Heart left ventricle (tissue), 13 donors: ENCODE measurements at regions not wholly inside any gene's neighbourhood (a gene's known extent, or its start where the extent isn't known, plus 50 kb on each side); places are given as distances from the start of the nearest gene placed in this dataset.

ENCODE experiments used
- CTCF ChIP-seq, 12 donors: fragments of 200-600 bp; sonication (generic) in 4 of 12; IDR thresholded peaks; one replicate each; pipeline versions ENCODE4 v1.5.0 to v1.8.0; 2018 to 2022; ENCODE audit warnings: antibody characterized with exemption in 12 of 12, mild to moderate bottlenecking in 5 of 12
- POLR2A ChIP-seq, 2 donors: fragments of 450-650 bp; IDR thresholded peaks; one replicate each; pipeline ENCODE4 v1.6.1; 2017; ENCODE audit warnings: antibody characterized with exemption in 2 of 2, mild to moderate bottlenecking in 2 of 2, moderate library complexity in 2 of 2
- donor health status: ischemic (EF 13 %, LVEDD 7.1; RV severe dilation, severe dysfunction).
- donor health status: DM: no; HTN: yes; CAD: no.
- donor health status: DM: no; HTN: no; CAD: no.
- donor health status: ischemic (EF 25% LVEDD 6.9; RV normal size, moderate dysfunction).
- donor health status: ischemic (EF 25% LVEDD 5.7; RV mildly dilated, moderate dysfunction).
- donor health status: ischemic (EF 35%, LVEDD 5.7; RV mildly dilated, moderate dysfunction).
- donor health status: nonischemic (EF 11% LVEDD 7.7; RV severe dilation, severe dysfunction).
- donor health status: DM: yes; HTN: yes; CAD: no.
- donor health status: PGD.
- donor health status: ischemic (EF 29% LVEDD 5.4; RV normal size, mild dysfunction).
- donor health status: nonischemic (EF 23%, LVEDD 6.1; RV moderate dilation, normal function).

DNA sequence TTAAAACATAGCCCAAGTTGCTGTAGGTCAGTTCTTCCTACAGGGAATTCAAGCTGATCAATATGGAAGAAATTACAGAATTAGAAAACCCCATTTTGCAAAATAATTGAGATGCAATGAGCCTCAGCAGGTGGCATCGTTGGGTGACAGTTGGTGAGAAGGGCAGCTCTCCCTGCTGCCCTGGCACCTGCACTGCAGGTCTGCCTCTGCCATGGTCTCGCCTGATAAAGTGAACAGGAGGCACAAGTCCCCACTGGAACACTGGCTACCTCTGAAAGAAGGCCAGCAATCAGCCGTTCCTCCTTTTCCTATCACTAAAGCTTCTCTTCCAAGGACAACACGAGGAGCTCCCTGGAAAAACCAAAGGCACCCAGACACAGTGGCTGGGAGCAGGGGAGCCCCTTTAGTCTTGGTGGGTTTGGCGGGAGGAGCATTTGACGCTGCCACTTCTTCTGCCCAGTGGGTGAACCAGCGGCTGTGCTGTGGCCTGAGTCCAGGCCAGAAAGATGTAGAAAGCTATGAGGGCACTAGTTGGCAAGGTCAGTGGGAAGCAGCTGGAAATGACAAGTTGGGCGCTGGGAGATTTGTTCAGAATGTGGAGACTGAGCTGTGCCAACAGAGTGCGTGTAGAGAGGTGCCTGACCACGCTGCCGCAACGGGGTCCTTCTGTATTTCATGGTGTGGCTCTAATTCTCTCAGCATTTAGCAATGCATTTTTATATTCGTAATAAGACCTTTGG is 93.1 kb downstream of the RIPK4 start:
- TF ChIP-seq POLR2A (IDR thresholded peaks at IDR 0.05) (no peak), CTCF (IDR thresholded peaks at IDR 0.05) (no peak)
